ENCODE measurements at regions not wholly inside any gene's neighbourhood (a gene's known extent, or its start where the extent isn't known, plus 50 kb on each side); places are given as distances from the start of the nearest gene placed in this dataset.

DNA sequence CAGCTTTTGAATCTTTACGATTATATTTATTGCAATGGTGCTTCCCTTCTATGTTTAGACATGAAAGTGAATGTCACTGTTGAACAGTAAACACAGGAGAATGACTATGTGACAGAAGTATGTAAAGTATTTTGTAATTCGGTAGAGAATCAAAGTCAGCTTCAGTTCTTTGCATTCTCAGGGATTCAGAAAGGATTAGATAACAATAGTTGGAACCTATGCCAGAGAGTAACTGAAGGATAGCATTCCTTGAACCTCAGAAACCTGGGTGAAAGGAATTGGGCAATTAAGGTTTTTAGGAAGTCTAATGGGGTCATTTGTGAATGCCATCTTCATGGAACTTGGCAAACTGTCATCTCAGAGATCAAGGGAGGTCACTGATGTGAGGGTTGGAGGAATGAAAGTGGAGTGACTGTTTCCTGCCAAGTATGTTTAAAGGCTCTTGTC lies 305.3 kb upstream of the DDHD1 start:
- H3K79me2 ChIP-seq (ENCODE audit: low read length), result no peaks in the 10 kb centered on the region
- H4K20me1 ChIP-seq (ENCODE audit: low read length), result no peaks in the 10 kb centered on the region
- peaks cover 27% of the 10 kb centered on the region for H3K4me1 ChIP-seq (ENCODE audit: insufficient read depth, low read length)
- POLR2A ChIA-PET (ENCODE audit: unreplicated experiment), result interaction anchor here (0.6 to 0.7 kb wide), 3 partner anchors 65 to 372 kb away, joined by 4 to 5 read pairs (median 4); no protein-coding TSS in a partner anchor
- ATAC-seq (peak; percentile 95), DNase-seq (peak; percentile 95)
- peaks cover 8% of the 10 kb centered on the region for H3F3A ChIP-seq (ENCODE audit: low read length, unreplicated experiment)
- CTCF ChIA-PET, result interaction anchor here (0.5 to 1.5 kb wide), 7 partner anchors 25 to 889 kb away, joined by 3 to 5 read pairs (median 5); no protein-coding TSS in a partner anchor
- H2AFZ ChIP-seq (ENCODE audit: low read length), result peak overlapping the region; percentile 25; the same call in 1 of the 2 replicates
- H3K27me3 ChIP-seq (ENCODE audit: low read length), result no peaks in the 10 kb centered on the region
- intact Hi-C loops (cut with micrococcal nuclease), result loop anchor here (1.0 to 10.0 kb wide), 6 partner anchors 13 to 899 kb away; no protein-coding TSS in a partner anchor
- peak overlapping the region; percentile 90 for H3K27ac ChIP-seq (ENCODE audit: low read length)
- H3K4me3 ChIP-seq (ENCODE audit: low read length), result peak overlapping the region; percentile 41; the same call in 1 of the 2 replicates
- no peaks in the 10 kb centered on the region for H3K36me3 ChIP-seq (ENCODE audit: low read depth, low read length)
- H3K9ac ChIP-seq (ENCODE audit: low read length), result peak overlapping the region; percentile 43; the same call in 1 of the 2 replicates
- peak overlapping the region; percentile 70 for H3K4me2 ChIP-seq (ENCODE audit: low read length)
- BruUV-seq (replicated peaks), result TSS peak; percentile 80
- TF ChIP-seq EZH2phosphoT487 (IDR thresholded peaks at IDR 0.05; ENCODE audit: borderline replicate concordance, low read length), result no peak
- no peak for TF ChIP-seq EZH2 (IDR thresholded peaks at IDR 0.05; ENCODE audit: low read length, unreplicated experiment)
- TF ChIP-seq, protein P1, sequence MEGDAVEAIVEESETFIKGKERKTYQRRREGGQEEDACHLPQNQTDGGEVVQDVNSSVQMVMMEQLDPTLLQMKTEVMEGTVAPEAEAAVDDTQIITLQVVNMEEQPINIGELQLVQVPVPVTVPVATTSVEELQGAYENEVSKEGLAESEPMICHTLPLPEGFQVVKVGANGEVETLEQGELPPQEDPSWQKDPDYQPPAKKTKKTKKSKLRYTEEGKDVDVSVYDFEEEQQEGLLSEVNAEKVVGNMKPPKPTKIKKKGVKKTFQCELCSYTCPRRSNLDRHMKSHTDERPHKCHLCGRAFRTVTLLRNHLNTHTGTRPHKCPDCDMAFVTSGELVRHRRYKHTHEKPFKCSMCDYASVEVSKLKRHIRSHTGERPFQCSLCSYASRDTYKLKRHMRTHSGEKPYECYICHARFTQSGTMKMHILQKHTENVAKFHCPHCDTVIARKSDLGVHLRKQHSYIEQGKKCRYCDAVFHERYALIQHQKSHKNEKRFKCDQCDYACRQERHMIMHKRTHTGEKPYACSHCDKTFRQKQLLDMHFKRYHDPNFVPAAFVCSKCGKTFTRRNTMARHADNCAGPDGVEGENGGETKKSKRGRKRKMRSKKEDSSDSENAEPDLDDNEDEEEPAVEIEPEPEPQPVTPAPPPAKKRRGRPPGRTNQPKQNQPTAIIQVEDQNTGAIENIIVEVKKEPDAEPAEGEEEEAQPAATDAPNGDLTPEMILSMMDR (conservative IDR thresholded peaks at IDR 0.05; ENCODE audit: low read depth, low read length), result no peak
- H3K9me2 ChIP-seq (replicated peaks; ENCODE audit: low read length), result no peaks in the 10 kb centered on the region
- no peaks in the 10 kb centered on the region for H3K9me3 ChIP-seq (ENCODE audit: low read length)

DNA sequence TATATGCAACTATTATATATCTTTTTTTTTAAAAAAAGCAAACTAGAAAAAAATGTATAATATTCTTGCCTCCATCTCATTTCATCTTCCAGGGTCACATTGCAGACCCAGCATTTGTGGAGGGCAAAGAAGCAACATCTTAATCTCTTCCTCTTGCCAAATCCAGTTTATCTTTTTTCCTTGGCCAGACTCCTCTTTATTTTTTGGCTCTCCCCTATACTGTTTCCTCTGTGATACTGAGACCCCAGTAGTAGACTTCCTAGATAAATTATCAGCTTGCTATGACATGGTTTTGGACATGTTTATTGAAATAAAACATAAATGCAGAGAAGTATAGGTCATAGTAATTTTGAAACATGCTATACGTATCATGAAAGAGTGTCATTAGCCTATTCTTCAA lies 303.8 kb upstream of the DDHD1 start:
- CTCF ChIA-PET, result interaction anchor here (0.6 kb wide), 1 partner anchor 218 kb away, joined by 4 read pairs; no protein-coding TSS in a partner anchor
- TF ChIP-seq, protein P1 (conservative IDR thresholded peaks at IDR 0.05; ENCODE audit: low read depth, low read length), result no peak
- TF ChIP-seq EZH2 (IDR thresholded peaks at IDR 0.05; ENCODE audit: low read length, unreplicated experiment) (no peak), EZH2phosphoT487 (IDR thresholded peaks at IDR 0.05; ENCODE audit: borderline replicate concordance, low read length) (no peak)
- no peak overlapping the region for H3K4me2 ChIP-seq (ENCODE audit: low read length)
- no peak overlapping the region for H3K27ac ChIP-seq (ENCODE audit: low read length)
- no peaks in the 10 kb centered on the region for H3K9me3 ChIP-seq (ENCODE audit: low read length)
- BruUV-seq (replicated peaks), result no TSS peak
- ATAC-seq (no peak), DNase-seq (no peak)
- no peaks in the 10 kb centered on the region for H4K20me1 ChIP-seq (ENCODE audit: low read length)
- peaks cover 27% of the 10 kb centered on the region for H3K4me1 ChIP-seq (ENCODE audit: insufficient read depth, low read length)
- H3F3A ChIP-seq (ENCODE audit: low read length, unreplicated experiment), result peaks cover 8% of the 10 kb centered on the region
- POLR2A ChIA-PET (ENCODE audit: unreplicated experiment), result no interaction called here
- H3K9me2 ChIP-seq (replicated peaks; ENCODE audit: low read length), result no peaks in the 10 kb centered on the region
- H3K36me3 ChIP-seq (ENCODE audit: low read depth, low read length), result no peaks in the 10 kb centered on the region
- intact Hi-C loops (cut with micrococcal nuclease), result loop anchor here (5.0 to 10.0 kb wide), 3 partner anchors 90 to 900 kb away; no protein-coding TSS in a partner anchor
- no peak overlapping the region for H3K9ac ChIP-seq (ENCODE audit: low read length)
- H3K27me3 ChIP-seq (ENCODE audit: low read length), result no peaks in the 10 kb centered on the region
- H2AFZ ChIP-seq (ENCODE audit: low read length), result no peak overlapping the region
- no peak overlapping the region for H3K4me3 ChIP-seq (ENCODE audit: low read length)
- H3K79me2 ChIP-seq (ENCODE audit: low read length), result no peaks in the 10 kb centered on the region

DNA sequence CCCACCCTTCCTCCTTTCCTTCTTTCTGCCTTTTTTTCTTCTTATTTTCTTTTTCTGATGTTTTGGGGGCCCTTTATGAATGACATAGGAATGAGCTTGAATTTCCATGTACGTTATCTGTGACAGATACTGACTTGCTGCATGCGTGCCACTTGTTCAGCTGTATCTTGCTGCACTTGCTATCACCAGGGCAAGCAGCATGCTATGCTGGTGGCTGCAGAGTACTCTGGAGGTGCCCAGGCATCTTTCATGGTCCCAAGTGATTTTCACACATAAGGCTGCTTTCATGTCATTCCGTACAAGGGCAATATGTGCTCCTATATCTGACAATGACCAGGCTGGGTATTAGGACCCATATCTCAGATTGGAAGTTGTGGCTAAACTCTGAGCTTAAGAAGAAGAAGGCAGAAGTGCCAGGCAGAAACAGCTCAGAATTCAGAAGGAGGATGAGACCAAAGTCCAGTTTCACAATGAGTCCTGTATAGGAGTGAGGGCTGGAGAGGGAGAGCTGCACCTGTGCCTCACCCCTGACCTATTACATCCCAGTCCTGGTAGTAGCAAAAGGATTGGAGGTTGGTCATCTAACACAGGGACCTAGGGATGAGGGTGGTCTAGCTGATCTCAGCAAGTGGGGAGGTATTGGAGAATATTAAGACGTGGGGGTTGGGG lies 299.0 kb upstream of the DDHD1 start:
- POLR2A ChIA-PET (ENCODE audit: unreplicated experiment), result no interaction called here

More for the DNA sequence above, 299.0 kb upstream of the DDHD1 start:
- TF ChIP-seq EZH2 (IDR thresholded peaks at IDR 0.05; ENCODE audit: low read length, unreplicated experiment) (no peak), EZH2phosphoT487 (IDR thresholded peaks at IDR 0.05; ENCODE audit: borderline replicate concordance, low read length) (no peak)
- TF ChIP-seq, protein P1 (conservative IDR thresholded peaks at IDR 0.05; ENCODE audit: low read depth, low read length), result no peak
- H3K79me2 ChIP-seq (ENCODE audit: low read length), result no peaks in the 10 kb centered on the region
- H3F3A ChIP-seq (ENCODE audit: low read length, unreplicated experiment), result no peaks in the 10 kb centered on the region
- no peak overlapping the region for H3K9ac ChIP-seq (ENCODE audit: low read length)
- no peaks in the 10 kb centered on the region for H4K20me1 ChIP-seq (ENCODE audit: low read length)
- no peak overlapping the region for H2AFZ ChIP-seq (ENCODE audit: low read length)
- BruUV-seq (replicated peaks), result no TSS peak
- no peaks in the 10 kb centered on the region for H3K9me3 ChIP-seq (ENCODE audit: low read length)
- H3K9me2 ChIP-seq (replicated peaks; ENCODE audit: low read length), result no peaks in the 10 kb centered on the region
- no peak overlapping the region for H3K4me2 ChIP-seq (ENCODE audit: low read length)
- no peaks in the 10 kb centered on the region for H3K27me3 ChIP-seq (ENCODE audit: low read length)
- ATAC-seq (no peak), DNase-seq (no peak)
- CTCF ChIA-PET, result no interaction called here
- no peak overlapping the region for H3K4me3 ChIP-seq (ENCODE audit: low read length)
- intact Hi-C loops (cut with micrococcal nuclease), result loop anchor here (10.0 kb wide), 1 partner anchor 163 kb away; no protein-coding TSS in a partner anchor
- H3K4me1 ChIP-seq (ENCODE audit: insufficient read depth, low read length), result peaks cover 12% of the 10 kb centered on the region
- no peaks in the 10 kb centered on the region for H3K36me3 ChIP-seq (ENCODE audit: low read depth, low read length)
- H3K27ac ChIP-seq (ENCODE audit: low read length), result no peak overlapping the region

Measured in PC-3 (cell line).